H1 (cell line): ENCODE measurements at regions not wholly inside any gene's neighbourhood (a gene's known extent, or its start where the extent isn't known, plus 50 kb on each side); places are given as distances from the start of the nearest gene placed in this dataset.
A peak's percentile ranks its signal among the peaks of the same experiment; 100 is the strongest.

ENCODE experiments used
- CTCF ChIA-PET: fragments of 300-600 bp; sonication (Branson Sonifier 250); formaldehyde crosslinking; loops from one replicate; lab custom pipeline; 2021; ENCODE audit not compliant: partially characterized antibody; lab: Charles Lee
- POLR2A ChIA-PET: fragments of 300-600 bp; sonication (Branson Sonifier 250); formaldehyde crosslinking; loops from one replicate; lab custom pipeline; 2021; ENCODE audit warnings: inconsistent platforms; ENCODE audit not compliant: partially characterized antibody; lab: Charles Lee
- DNase-seq, 2 experiments: peaks; one replicate each; pipeline versions ENCODE4 v3.0.0 to v3.0.0-alpha.2; 2010 to 2022; ENCODE audit warnings: low spot score in 2 of 2, low read depth in 1 of 2, mixed read lengths in 1 of 2
- FAIRE-seq: peaks from 2 replicates; lab custom pipeline; 2011; peaks lifted over from hg19 to GRCh38; lab: Jason Lieb, UNC
- H2AFZ ChIP-seq: 2 replicates; pipeline ENCODE4 v1.8.1; 2012; ENCODE audit warnings: low read length, inconsistent platforms
- H2AK5ac ChIP-seq: 2 replicates; pipeline ENCODE4 v1.6.1; 2013; ENCODE audit warnings: low read depth, low read length
- H2BK120ac ChIP-seq: replicated peaks from 2 replicates; pipeline ENCODE3; 2013; ENCODE audit warnings: low read depth, low read length, inconsistent platforms
- H2BK12ac ChIP-seq: 2 replicates; pipeline ENCODE4 v1.6.1; 2013; ENCODE audit warnings: low read depth, low read length
- H2BK15ac ChIP-seq: 2 replicates; pipeline ENCODE4 v1.6.1; 2013; ENCODE audit warnings: low read length
- H2BK20ac ChIP-seq: 2 replicates; pipeline ENCODE4 v1.6.1; 2013; ENCODE audit warnings: low read length
- H2BK5ac ChIP-seq: 2 replicates; pipeline ENCODE4 v1.6.1; 2013; ENCODE audit warnings: low read depth, low read length
- H3K14ac ChIP-seq: 2 replicates; pipeline ENCODE4 v1.6.1; 2013; ENCODE audit warnings: inconsistent platforms; ENCODE audit not compliant: insufficient read length
- H3K18ac ChIP-seq: 2 replicates; pipeline ENCODE4 v1.6.1; 2013; ENCODE audit warnings: low read length; ENCODE audit errors: extremely low read depth
- H3K23ac ChIP-seq: 2 replicates; pipeline ENCODE4 v1.6.1; 2013; ENCODE audit warnings: inconsistent platforms; ENCODE audit not compliant: insufficient read length
- H3K23me2 ChIP-seq: 2 replicates; pipeline ENCODE4 v1.6.1; 2013; ENCODE audit warnings: low read depth, low read length
- H3K27ac ChIP-seq: 2 replicates; pipeline ENCODE4 v1.6.1; 2011; ENCODE audit warnings: low read depth, low read length, inconsistent platforms
- H3K27me3 ChIP-seq, 4 experiments: replicated peaks in 1 of 4; 1 replicate in 1 of 4; 2 replicates in 3 of 4; pipeline versions ENCODE4 v1.6.1 to v1.8.1; 2011 to 2013; ENCODE audit warnings: low read length in 3 of 4, mild to moderate bottlenecking in 3 of 4, inconsistent platforms in 2 of 4, mixed read lengths in 2 of 4, moderate library complexity in 1 of 4; ENCODE audit not compliant: control insufficient read depth in 3 of 4, insufficient read depth in 3 of 4; ENCODE audit errors: extremely low read depth in 1 of 4
- H3K36me3 ChIP-seq, 4 experiments: 2 replicates each; pipeline versions ENCODE4 v1.6.1 to v1.8.1; 2011 to 2013; ENCODE audit warnings: mild to moderate bottlenecking in 4 of 4, low read length in 3 of 4, moderate library complexity in 2 of 4, control low read depth in 1 of 4, inconsistent platforms in 1 of 4; ENCODE audit not compliant: insufficient read depth in 4 of 4, control insufficient read depth in 2 of 4
- H3K4ac ChIP-seq: replicated peaks from 2 replicates; pipeline ENCODE3; 2013; ENCODE audit warnings: low read length, low read depth, mixed read lengths, inconsistent platforms; ENCODE audit not compliant: insufficient read length
- H3K4me1 ChIP-seq, 4 experiments: replicated peaks in 1 of 4; 1 replicate in 1 of 4; 2 replicates in 3 of 4; pipeline versions ENCODE4 v1.6.1 to v1.8.1; 2011 to 2013; ENCODE audit warnings: low read length in 3 of 4, inconsistent platforms in 2 of 4, mixed read lengths in 1 of 4; ENCODE audit not compliant: insufficient read depth in 4 of 4, control insufficient read depth in 3 of 4
- H3K4me2 ChIP-seq, 2 experiments: 2 replicates each; pipeline versions ENCODE4 v1.6.1 to v1.8.1; 2011 to 2013; ENCODE audit warnings: low read depth in 2 of 2, low read length in 2 of 2, control low read depth in 1 of 2, inconsistent platforms in 1 of 2, mild to moderate bottlenecking in 1 of 2; ENCODE audit not compliant: insufficient read depth in 1 of 2
- H3K4me3 ChIP-seq, 4 experiments: fragments of 200-600, 300-600 bp in 1 of 4; sonication (generic), shearing (Covaris generic), sonication (Bioruptor Twin) in 1 of 4; 2 replicates each; pipeline versions ENCODE4 v1.5.1 to v1.8.1; 2011 to 2016; ENCODE audit warnings: low read length in 4 of 4, low read depth in 3 of 4, control low read depth in 2 of 4, inconsistent platforms in 2 of 4, mild to moderate bottlenecking in 2 of 4, mixed read lengths in 1 of 4, moderate library complexity in 1 of 4; ENCODE audit not compliant: insufficient read depth in 2 of 4; ENCODE audit errors: extremely low read depth in 1 of 4
- H3K56ac ChIP-seq: replicated peaks from 2 replicates; pipeline ENCODE3; 2013; ENCODE audit warnings: low read depth, mild to moderate bottlenecking, mixed read lengths, low read length, inconsistent platforms; ENCODE audit not compliant: insufficient read length
- H3K79me1 ChIP-seq: 2 replicates; pipeline ENCODE4 v1.6.1; 2013; ENCODE audit warnings: low read depth, low read length, control low read depth
- H3K79me2 ChIP-seq, 2 experiments: 2 replicates each; pipeline versions ENCODE4 v1.6.1 to v1.8.1; 2012 to 2013; ENCODE audit warnings: low read length in 2 of 2, mild to moderate bottlenecking in 2 of 2, inconsistent platforms in 1 of 2; ENCODE audit not compliant: insufficient read depth in 2 of 2, control insufficient read depth in 1 of 2
- H3K9ac ChIP-seq, 4 experiments: replicated peaks in 1 of 4; 1 replicate in 1 of 4; 2 replicates in 3 of 4; pipeline versions ENCODE4 v1.6.1 to v1.8.1; 2011 to 2013; ENCODE audit warnings: low read depth in 3 of 4, low read length in 3 of 4, control low read depth in 2 of 4, mild to moderate bottlenecking in 2 of 4, moderate library complexity in 2 of 4, inconsistent platforms in 1 of 4; ENCODE audit errors: extremely low read depth in 1 of 4
- H3K9me3 ChIP-seq, 2 experiments: 2 replicates each; pipeline versions ENCODE4 v1.6.1 to v1.8.1; 2012 to 2013; ENCODE audit warnings: mild to moderate bottlenecking in 2 of 2, moderate library complexity in 2 of 2, control low read depth in 1 of 2, inconsistent platforms in 1 of 2, low read depth in 1 of 2, low read length in 1 of 2, mixed read lengths in 1 of 2; ENCODE audit not compliant: insufficient read depth in 2 of 2
- H4K20me1 ChIP-seq, 2 experiments: replicated peaks in 1 of 2; 2 replicates each; pipeline versions ENCODE3 to v1.8.1; 2011 to 2013; ENCODE audit warnings: inconsistent platforms in 2 of 2, low read length in 2 of 2, mild to moderate bottlenecking in 1 of 2; ENCODE audit not compliant: insufficient read depth in 2 of 2, control insufficient read depth in 1 of 2
- H4K5ac ChIP-seq: 2 replicates; pipeline ENCODE4 v1.6.1; 2013; ENCODE audit warnings: low read length, low read depth, mixed read lengths, inconsistent platforms; ENCODE audit not compliant: insufficient read length
- H4K8ac ChIP-seq: 2 replicates; pipeline ENCODE4 v1.8.0; 2013; ENCODE audit warnings: mild to moderate bottlenecking, moderate library complexity, low read length, inconsistent platforms; ENCODE audit not compliant: insufficient read depth; ENCODE audit errors: extremely low read depth
- H4K91ac ChIP-seq: replicated peaks from 2 replicates; pipeline ENCODE3; 2013; ENCODE audit warnings: low read length, mixed read lengths, inconsistent platforms; ENCODE audit not compliant: insufficient read length
- CTCF ChIP-seq, 3 experiments: IDR thresholded peaks; 1 replicate in 2 of 3; 2 replicates in 1 of 3; pipeline versions ENCODE4 v1.5.1 to v1.6.1; 2011; ENCODE audit warnings: low read length in 3 of 3, mild to moderate bottlenecking in 3 of 3, inconsistent platforms in 2 of 3, low read depth in 1 of 3, moderate library complexity in 1 of 3; ENCODE audit not compliant: insufficient read depth in 1 of 3; ENCODE audit errors: control extremely low read depth in 1 of 3
- POU5F1 ChIP-seq: IDR thresholded peaks from 2 replicates; pipeline ENCODE4 v1.6.1; 2011; ENCODE audit warnings: low read depth, mild to moderate bottlenecking, low read length, moderate library complexity
- WGBS, 2 experiments: shearing (Covaris generic) in 1 of 2; methylation state at CpG; one replicate each; pipeline versions ENCODE4 v1.1.6 to v1.1.7; 2013 to 2015; ENCODE audit warnings: low lambda C conversion rate in 2 of 2, mixed read lengths in 2 of 2, inconsistent platforms in 1 of 2, low coverage in 1 of 2, missing lambda C conversion rate in 1 of 2; ENCODE audit not compliant: insufficient replicate concordance in 2 of 2, insufficient coverage in 1 of 2, insufficient read length in 1 of 2; ENCODE audit errors: extremely low coverage in 1 of 2, missing lambda C conversion rate in 1 of 2; 5-methylcytosine and 5-hydroxymethylcytosine counted together

- H2BK120ac ChIP-seq, result no peak overlapping the region
- TF ChIP-seq POU5F1 (no peak), CTCF (IDR thresholded peaks at IDR 0.05; ENCODE audit: control extremely low read depth in 1 of 3, insufficient read depth in 1 of 3, low read depth in 1 of 3, low read length in 3 of 3) (peak; percentile 6 to 29 (median 20); a peak in 2 of 4 replicates)
- H4K20me1 ChIP-seq, result no peaks in the 10 kb centered on the region
- no peak overlapping the region for H3K27ac ChIP-seq
- no peak overlapping the region for H3K4me3 ChIP-seq
- no peak overlapping the region for H3K18ac ChIP-seq
- no peaks in the 10 kb centered on the region for H3K9me3 ChIP-seq
- H3K9ac ChIP-seq, result no peak overlapping the region
- H2AK5ac ChIP-seq, result no peak overlapping the region
- H3K56ac ChIP-seq, result no peak overlapping the region
- ChIA-PET POLR2A (interaction anchor here (4.1 kb wide), 1 partner anchor 31 kb away, joined by 14 read pairs; no protein-coding TSS in a partner anchor), CTCF (interaction anchor here (0.9 to 5.1 kb wide), 15 partner anchors 8 to 348 kb away, joined by 3 to 37 read pairs (median 4); no protein-coding TSS in a partner anchor)
- H3K23ac ChIP-seq, result no peak overlapping the region
- H2AFZ ChIP-seq, result no peak overlapping the region
- FAIRE-seq (no peak), DNase-seq (no peak)
- H2BK15ac ChIP-seq, result no peak overlapping the region
- no peak overlapping the region for H3K14ac ChIP-seq
- no peaks in the 10 kb centered on the region for H3K36me3 ChIP-seq
- peaks cover 0 to 2% (median 0%) of the 10 kb centered on the region in 4 experiments; a peak in 1 of 7 replicates for H3K4me1 ChIP-seq
- no peaks in the 10 kb centered on the region; a peak in 2 of 7 replicates for H3K27me3 ChIP-seq
- H2BK12ac ChIP-seq, result no peak overlapping the region
- no peak overlapping the region for H2BK20ac ChIP-seq
- no peaks in the 10 kb centered on the region for H3K79me1 ChIP-seq
- no peak overlapping the region for H4K8ac ChIP-seq
- H3K79me2 ChIP-seq, result no peaks in the 10 kb centered on the region
- H2BK5ac ChIP-seq, result no peak overlapping the region
- WGBS, 2 experiments, result 90% methylated on average over 2 of the region's 3 CpGs; no CpG with 5 or more reads in 1 of the 2 experiments
- no peaks in the 10 kb centered on the region for H3K23me2 ChIP-seq
- H4K5ac ChIP-seq, result no peak overlapping the region
- H3K4me2 ChIP-seq, result no peak overlapping the region
- no peak overlapping the region for H4K91ac ChIP-seq
- no peak overlapping the region for H3K4ac ChIP-seq
Measured at GRCh38 chr2:121043827-121044222, 241.2 kb downstream of the TFCP2L1 start.
